Caco-2 (cell line): ENCODE measurements at regions not wholly inside any gene's neighbourhood (a gene's known extent, or its start where the extent isn't known, plus 50 kb on each side); places are given as distances from the start of the nearest gene placed in this dataset.

Experiments used
- BruUV-seq: library from RNA; stranded (reverse); fragments of 400-500 nt; replicated peaks from 2 replicates; lab custom pipeline; 2021; lab: Mats Ljungman, UMichigan
- CTCF ChIA-PET: fragments of 300-600 bp; sonication (Branson Sonifier 250); formaldehyde crosslinking; loops from one replicate; lab custom pipeline; 2022; ENCODE audit warnings: antibody characterized with exemption; lab: Charles Lee
- POLR2A ChIA-PET: fragments of 300-600 bp; sonication (Branson Sonifier 250); formaldehyde crosslinking; loops from one replicate; lab custom pipeline; 2022; ENCODE audit warnings: antibody characterized with exemption; lab: Charles Lee
- DNase-seq, 2 experiments: peaks; one replicate each; pipeline versions ENCODE4 v3.0.0 to v3.0.0-alpha.2; 2020 to 2022
- H3K27me3 ChIP-seq: replicated peaks from 2 replicates; pipeline ENCODE4 v1.6.0; 2011; ENCODE audit warnings: low read length; ENCODE audit not compliant: control insufficient read depth, insufficient read depth
- H3K36me3 ChIP-seq: 2 replicates; pipeline ENCODE4 v1.5.1; 2011; ENCODE audit warnings: low read length; ENCODE audit not compliant: control insufficient read depth, insufficient read depth
- H3K4me1 ChIP-seq: fragments of 250-450 bp; sonication (Bioruptor Pico); 2 replicates; pipeline ENCODE4 v1.5.1; 2020; ENCODE audit warnings: mild to moderate bottlenecking
- H3K4me3 ChIP-seq: 2 replicates; pipeline ENCODE4 v1.5.1; 2011; ENCODE audit warnings: low read depth, mild to moderate bottlenecking, control low read depth, low read length
- H3K9me3 ChIP-seq: fragments of 250-450 bp; sonication (Bioruptor Pico); 2 replicates; pipeline ENCODE4 v1.5.1; 2020; ENCODE audit warnings: mild to moderate bottlenecking, moderate library complexity
- H3K27ac Mint-ChIP-seq: one replicate; pipeline ENCODE4 v1.8.0; 2022; ENCODE audit warnings: mixed read lengths; ENCODE audit not compliant: unreplicated experiment
- H3K27me3 Mint-ChIP-seq: one replicate; pipeline ENCODE4 v1.8.0; 2022; ENCODE audit warnings: mixed read lengths; ENCODE audit not compliant: insufficient read depth, unreplicated experiment
- H3K36me3 Mint-ChIP-seq: one replicate; pipeline ENCODE4 v1.8.0; 2022; ENCODE audit warnings: mild to moderate bottlenecking, mixed read lengths; ENCODE audit not compliant: insufficient read depth, unreplicated experiment
- H3K4me1 Mint-ChIP-seq: one replicate; pipeline ENCODE4 v1.8.0; 2022; ENCODE audit warnings: low read depth, mixed read lengths; ENCODE audit not compliant: unreplicated experiment
- H3K4me3 Mint-ChIP-seq: one replicate; pipeline ENCODE4 v1.8.0; 2022; ENCODE audit warnings: mild to moderate bottlenecking, moderate library complexity, mixed read lengths; ENCODE audit not compliant: unreplicated experiment
- H3K9me3 Mint-ChIP-seq: one replicate; pipeline ENCODE4 v1.8.0; 2022; ENCODE audit warnings: mixed read lengths; ENCODE audit not compliant: unreplicated experiment
- CTCF ChIP-seq, 2 experiments: fragments of 200-600 bp in 1 of 2; IDR thresholded peaks; 1 replicate in 1 of 2; 2 replicates in 1 of 2; pipeline versions ENCODE4 v1.5.1 to v1.8.0; 2011 to 2022; ENCODE audit warnings: antibody characterized with exemption in 1 of 2, control low read depth in 1 of 2, inconsistent platforms in 1 of 2, low read depth in 1 of 2, low read length in 1 of 2, mild to moderate bottlenecking in 1 of 2, moderate library complexity in 1 of 2; ENCODE audit not compliant: insufficient read depth in 1 of 2, severe bottlenecking in 1 of 2, unreplicated experiment in 1 of 2
- intact Hi-C: fragments of 100-400 bp; cut with micrococcal nuclease; formaldehyde crosslinking; loops from one replicate; pipeline ENCODE4 v1.10.0; 2022; ENCODE audit not compliant: unreplicated experiment

DNA sequence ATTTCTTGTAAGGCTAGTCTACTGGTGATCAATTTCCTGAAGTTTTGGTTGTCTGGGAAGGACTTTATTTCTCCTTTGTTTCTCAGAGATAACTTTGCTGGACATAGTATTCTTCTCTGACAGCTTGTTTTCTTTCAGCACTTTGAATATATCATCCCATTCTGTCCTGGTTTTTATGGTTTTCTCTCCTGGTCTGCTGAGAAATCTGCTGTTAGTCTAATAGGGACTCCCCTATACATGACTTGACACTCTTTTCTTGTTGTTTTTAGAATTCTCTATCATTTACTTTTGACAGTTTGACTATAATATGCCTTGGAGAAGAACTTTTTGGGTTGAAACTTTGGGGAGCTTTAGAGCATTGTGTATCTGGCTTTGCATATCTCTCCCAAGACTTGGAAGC, 112.5 kb downstream of the PRL start:
- ChIA-PET POLR2A (no interaction called here), CTCF (no interaction called here)
- Mint-ChIP-seq H3K27ac (no peak overlapping the region), H3K4me1 (no peaks in the 10 kb centered on the region), H3K4me3 (no peak overlapping the region), H3K36me3 (no peaks in the 10 kb centered on the region), H3K27me3 (no peaks in the 10 kb centered on the region), H3K9me3 (peaks cover 45% of the 10 kb centered on the region)
- intact Hi-C loops = no loop called here
- Histone ChIP-seq H3K36me3 (no peaks in the 10 kb centered on the region), H3K27me3 (no peaks in the 10 kb centered on the region), H3K9me3 (no peaks in the 10 kb centered on the region), H3K4me3 (no peak overlapping the region), H3K4me1 (no peaks in the 10 kb centered on the region)
- no peak for DNase-seq
- no TSS peak for BruUV-seq
- TF ChIP-seq CTCF (IDR thresholded peaks at IDR 0.05; ENCODE audit: insufficient read depth in 1 of 2, low read depth in 1 of 2, low read length in 1 of 2, severe bottlenecking in 1 of 2, unreplicated experiment in 1 of 2) = no peak

DNA sequence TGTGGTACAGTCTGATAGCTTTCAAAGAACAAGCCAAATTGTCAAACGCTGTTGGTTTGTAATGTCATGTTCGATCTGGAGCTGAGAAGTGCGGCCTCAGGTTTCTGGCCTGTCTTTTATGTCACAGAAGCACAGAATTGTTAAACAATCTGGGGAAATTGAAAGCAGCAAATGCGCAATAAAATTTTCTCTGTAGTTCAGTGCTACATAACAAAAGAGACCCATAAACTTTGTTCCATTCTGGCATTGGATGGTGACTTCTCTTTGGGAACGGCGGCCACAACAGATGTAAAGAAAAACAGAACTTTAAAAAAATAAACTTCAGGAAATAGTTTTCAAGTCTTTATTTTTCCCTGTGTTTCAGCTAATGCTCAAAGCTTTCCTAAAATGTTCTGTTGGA, 106.9 kb downstream of the PRL start:
- no TSS peak for BruUV-seq
- H3K4me1 Mint-ChIP-seq = no peaks in the 10 kb centered on the region
- H3K4me3 ChIP-seq = no peak overlapping the region
- ChIA-PET POLR2A (no interaction called here), CTCF (no interaction called here)
- no peaks in the 10 kb centered on the region for H3K4me1 ChIP-seq
- H3K36me3 Mint-ChIP-seq = no peaks in the 10 kb centered on the region
- no peak for DNase-seq
- H3K9me3 Mint-ChIP-seq = peaks cover 3% of the 10 kb centered on the region
- no peak overlapping the region for H3K27ac Mint-ChIP-seq
- no peaks in the 10 kb centered on the region for H3K36me3 ChIP-seq
- H3K27me3 Mint-ChIP-seq = no peaks in the 10 kb centered on the region
- TF ChIP-seq CTCF (IDR thresholded peaks at IDR 0.05; ENCODE audit: insufficient read depth in 1 of 2, low read depth in 1 of 2, low read length in 1 of 2, severe bottlenecking in 1 of 2, unreplicated experiment in 1 of 2) = no peak
- intact Hi-C loops = no loop called here
- H3K9me3 ChIP-seq = no peaks in the 10 kb centered on the region
- H3K27me3 ChIP-seq = no peaks in the 10 kb centered on the region
- H3K4me3 Mint-ChIP-seq = no peak overlapping the region

DNA sequence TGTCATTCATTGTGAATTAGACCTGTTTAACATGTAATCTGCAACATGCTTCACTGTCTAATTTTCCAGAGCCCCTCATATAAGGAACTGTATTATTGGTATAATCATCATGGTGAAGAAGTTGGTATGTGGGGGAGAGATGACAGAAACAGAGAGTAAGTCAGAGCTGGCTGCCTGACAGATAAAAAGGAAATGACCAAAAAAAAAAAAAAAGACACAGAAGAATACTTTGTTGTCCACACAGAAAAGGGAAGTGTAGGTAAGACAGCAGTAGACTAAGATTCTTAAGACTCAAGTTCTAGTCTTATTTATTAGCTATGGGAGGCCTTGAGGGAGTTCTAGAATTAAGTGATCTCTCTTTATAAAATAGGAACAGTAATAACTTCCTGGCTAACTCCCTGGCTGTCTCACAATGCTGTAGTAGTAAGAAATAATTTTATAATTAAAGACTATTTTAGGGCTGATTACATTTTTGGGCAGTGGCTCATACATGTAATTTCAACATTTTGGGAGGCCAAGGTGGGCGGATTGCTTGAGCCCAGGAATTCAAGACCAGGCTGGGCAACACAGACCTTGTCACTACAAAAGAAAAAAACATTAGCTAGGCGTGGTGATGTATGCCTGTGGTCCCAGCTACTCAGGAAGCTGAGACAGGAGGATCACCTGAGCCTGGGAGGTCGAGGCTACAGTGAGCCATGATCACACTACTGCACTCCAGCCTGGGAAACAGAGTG, 102.5 kb downstream of the PRL start:
- intact Hi-C loops = no loop called here
- peaks cover 6% of the 10 kb centered on the region for H3K4me1 Mint-ChIP-seq
- BruUV-seq = no TSS peak
- H3K27me3 ChIP-seq = no peaks in the 10 kb centered on the region
- H3K4me3 Mint-ChIP-seq = no peak overlapping the region
- H3K9me3 Mint-ChIP-seq = no peaks in the 10 kb centered on the region
- H3K36me3 Mint-ChIP-seq = no peaks in the 10 kb centered on the region
- TF ChIP-seq CTCF (IDR thresholded peaks at IDR 0.05; ENCODE audit: insufficient read depth in 1 of 2, low read depth in 1 of 2, low read length in 1 of 2, severe bottlenecking in 1 of 2, unreplicated experiment in 1 of 2) = no peak
- POLR2A ChIA-PET = no interaction called here
- H3K4me3 ChIP-seq = no peak overlapping the region
- no peaks in the 10 kb centered on the region for H3K27me3 Mint-ChIP-seq
- H3K36me3 ChIP-seq = no peaks in the 10 kb centered on the region
- H3K4me1 ChIP-seq = no peaks in the 10 kb centered on the region
- no peak overlapping the region for H3K27ac Mint-ChIP-seq
- CTCF ChIA-PET = no interaction called here
- H3K9me3 ChIP-seq = no peaks in the 10 kb centered on the region
- DNase-seq = no peak
